ENCODE measurements at regions not wholly inside any gene's neighbourhood (a gene's known extent, or its start where the extent isn't known, plus 50 kb on each side); places are given as distances from the start of the nearest gene placed in this dataset.

- no peak overlapping the region for H3K27ac Mint-ChIP-seq (ENCODE audit: unreplicated experiment)
- no peaks in the 10 kb centered on the region for H3K27me3 Mint-ChIP-seq (ENCODE audit: low read depth)
- TF ChIP-seq, protein P1, sequence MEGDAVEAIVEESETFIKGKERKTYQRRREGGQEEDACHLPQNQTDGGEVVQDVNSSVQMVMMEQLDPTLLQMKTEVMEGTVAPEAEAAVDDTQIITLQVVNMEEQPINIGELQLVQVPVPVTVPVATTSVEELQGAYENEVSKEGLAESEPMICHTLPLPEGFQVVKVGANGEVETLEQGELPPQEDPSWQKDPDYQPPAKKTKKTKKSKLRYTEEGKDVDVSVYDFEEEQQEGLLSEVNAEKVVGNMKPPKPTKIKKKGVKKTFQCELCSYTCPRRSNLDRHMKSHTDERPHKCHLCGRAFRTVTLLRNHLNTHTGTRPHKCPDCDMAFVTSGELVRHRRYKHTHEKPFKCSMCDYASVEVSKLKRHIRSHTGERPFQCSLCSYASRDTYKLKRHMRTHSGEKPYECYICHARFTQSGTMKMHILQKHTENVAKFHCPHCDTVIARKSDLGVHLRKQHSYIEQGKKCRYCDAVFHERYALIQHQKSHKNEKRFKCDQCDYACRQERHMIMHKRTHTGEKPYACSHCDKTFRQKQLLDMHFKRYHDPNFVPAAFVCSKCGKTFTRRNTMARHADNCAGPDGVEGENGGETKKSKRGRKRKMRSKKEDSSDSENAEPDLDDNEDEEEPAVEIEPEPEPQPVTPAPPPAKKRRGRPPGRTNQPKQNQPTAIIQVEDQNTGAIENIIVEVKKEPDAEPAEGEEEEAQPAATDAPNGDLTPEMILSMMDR (IDR thresholded peaks at IDR 0.05): no peak
- no peaks in the 10 kb centered on the region for H3K36me3 Mint-ChIP-seq (ENCODE audit: low read depth)
- H3K4me1 Mint-ChIP-seq (ENCODE audit: low read depth): peaks cover 19% of the 10 kb centered on the region
- no peak overlapping the region for H3K4me3 Mint-ChIP-seq (ENCODE audit: unreplicated experiment)
- DNase-seq (ENCODE audit: low spot score): no peak
- H3K9me3 Mint-ChIP-seq (ENCODE audit: low read depth): peaks cover 8% of the 10 kb centered on the region
Observed at GRCh38 chr12:62998454-62998853, 63.5 kb upstream of the PPM1H start.

GRCh38 chr12:62995097-62995496 is 60.1 kb upstream of the PPM1H start:
- H3K36me3 Mint-ChIP-seq (ENCODE audit: low read depth): no peaks in the 10 kb centered on the region
- TF ChIP-seq, protein P1 (IDR thresholded peaks at IDR 0.05): no peak
- no peak overlapping the region for H3K27ac Mint-ChIP-seq (ENCODE audit: unreplicated experiment)
- H3K4me1 Mint-ChIP-seq (ENCODE audit: low read depth): peaks cover 19% of the 10 kb centered on the region
- no peak overlapping the region for H3K4me3 Mint-ChIP-seq (ENCODE audit: unreplicated experiment)
- peaks cover 19% of the 10 kb centered on the region for H3K9me3 Mint-ChIP-seq (ENCODE audit: low read depth)
- no peak for DNase-seq (ENCODE audit: low spot score)
- no peaks in the 10 kb centered on the region for H3K27me3 Mint-ChIP-seq (ENCODE audit: low read depth)

GRCh38 chr12:62986844-62987243 is 51.9 kb upstream of the PPM1H start:
- H3K9me3 Mint-ChIP-seq (ENCODE audit: low read depth): peaks cover 20% of the 10 kb centered on the region
- no peaks in the 10 kb centered on the region for H3K36me3 Mint-ChIP-seq (ENCODE audit: low read depth)
- DNase-seq (ENCODE audit: low spot score): no peak
- TF ChIP-seq, protein P1 (IDR thresholded peaks at IDR 0.05): no peak
- no peak overlapping the region for H3K27ac Mint-ChIP-seq (ENCODE audit: unreplicated experiment)
- no peak overlapping the region for H3K4me3 Mint-ChIP-seq (ENCODE audit: unreplicated experiment)
- H3K4me1 Mint-ChIP-seq (ENCODE audit: low read depth): peaks cover 3% of the 10 kb centered on the region
- no peaks in the 10 kb centered on the region for H3K27me3 Mint-ChIP-seq (ENCODE audit: low read depth)

Data from chondrocyte (in vitro differentiated cells).